ENCODE measurements at regions not wholly inside any gene's neighbourhood (a gene's known extent, or its start where the extent isn't known, plus 50 kb on each side); places are given as distances from the start of the nearest gene placed in this dataset.

- Histone ChIP-seq H4K8ac (ENCODE audit: low read depth in 2 of 2, low read length in 2 of 2) (no peak overlapping the region), H3K4ac (ENCODE audit: low read depth, low read length) (no peak overlapping the region), H3K27ac (ENCODE audit: insufficient read depth, low read length) (no peak overlapping the region), H3K27me3 (ENCODE audit: control insufficient read depth, insufficient read depth, low read length) (no peaks in the 10 kb centered on the region), H3K18ac (ENCODE audit: low read depth, low read length) (no peak overlapping the region), H3K36me3 (ENCODE audit: control insufficient read depth, insufficient read depth, low read length) (no peaks in the 10 kb centered on the region), H2BK120ac (ENCODE audit: low read depth, low read length) (no peak overlapping the region), H3K14ac (replicated peaks; ENCODE audit: low read depth, low read length) (no peak overlapping the region), H2AK5ac (ENCODE audit: low read depth, low read length) (no peak overlapping the region), H2AK9ac (replicated peaks; ENCODE audit: low read depth, low read length, poor library complexity) (no peak overlapping the region), H3K9me3 (ENCODE audit: control insufficient read depth, insufficient read depth, low read length) (peaks cover 2% of the 10 kb centered on the region; the same call in 1 of the 2 replicates), H3K79me1 (ENCODE audit: low read depth in 1 of 2, low read length in 2 of 2) (no peaks in the 10 kb centered on the region), H3K4me1 (ENCODE audit: control insufficient read depth, insufficient read depth, low read length) (no peaks in the 10 kb centered on the region), H4K91ac (ENCODE audit: insufficient read depth, low read depth, low read length) (no peak overlapping the region), H2BK15ac (ENCODE audit: low read depth, low read length) (no peak overlapping the region), H3K4me3 (ENCODE audit: insufficient read depth, low read depth, low read length) (no peak overlapping the region), H3K9me1 (ENCODE audit: insufficient read depth, low read length) (no peaks in the 10 kb centered on the region), H3K23ac (ENCODE audit: low read depth, low read length) (no peak overlapping the region), H2AFZ (replicated peaks; ENCODE audit: low read length, poor library complexity) (no peak overlapping the region), H4K20me1 (ENCODE audit: insufficient read depth, low read length) (no peaks in the 10 kb centered on the region), H2BK20ac (ENCODE audit: low read depth, low read length) (no peak overlapping the region), H3K56ac (ENCODE audit: extremely low read depth, insufficient read depth, low read length) (no peak overlapping the region), H4K5ac (ENCODE audit: low read depth, low read length) (no peak overlapping the region), H3K9ac (ENCODE audit: low read depth, low read length) (no peak overlapping the region), H2BK5ac (ENCODE audit: low read depth, low read length, poor library complexity, severe bottlenecking) (no peak overlapping the region), H3K4me2 (ENCODE audit: low read depth, low read length) (no peak overlapping the region)
- in situ Hi-C loops (cut with MboI; ENCODE audit: low sequenced_read_pairs) = no loop called here
- ATAC-seq (ENCODE audit: low read depth) (no peak), DNase-seq (no peak)
- no TSS peak for BruUV-seq (replicated peaks)
- dilution Hi-C loops (cut with HindIII; ENCODE audit: low sequenced_read_pairs, unreplicated experiment) = no loop called here
- intact Hi-C loops (cut with micrococcal nuclease) = no loop called here
- ChIA-PET POLR2A (ENCODE audit: unreplicated experiment) (no interaction called here), CTCF (no interaction called here)
- no peak for TF ChIP-seq MXI1 (IDR thresholded peaks at IDR 0.05; ENCODE audit: borderline replicate concordance, low read depth, low read length)
- WGBS, 2 experiments (ENCODE audit: extremely low coverage in 2 of 2, insufficient read length in 1 of 2) = 67% methylated on average over 3 of the region's 7 CpGs; no CpG with 5 or more reads in 1 of the 2 experiments
These were observed 243.5 kb upstream of the CCNG1 start for GRCh38 chr5:163193886-163194285.

Data from IMR-90 (cell line).